ENCODE measurements at regions not wholly inside any gene's neighbourhood (a gene's known extent, or its start where the extent isn't known, plus 50 kb on each side); places are given as distances from the start of the nearest gene placed in this dataset.

- DNase-seq (ENCODE audit: low read depth in 2 of 2): no peak
Measured at GRCh38 chr22:49197986-49198704, 629.5 kb downstream of the BRD1 start.

GRCh38 chr22:49197505-49197904 lies 630.2 kb downstream of the BRD1 start:
- DNase-seq (ENCODE audit: low read depth in 2 of 2): no peak

GRCh38 chr22:49196046-49196511 lies 631.6 kb downstream of the BRD1 start:
- DNase-seq (ENCODE audit: low read depth in 2 of 2): no peak

DNA sequence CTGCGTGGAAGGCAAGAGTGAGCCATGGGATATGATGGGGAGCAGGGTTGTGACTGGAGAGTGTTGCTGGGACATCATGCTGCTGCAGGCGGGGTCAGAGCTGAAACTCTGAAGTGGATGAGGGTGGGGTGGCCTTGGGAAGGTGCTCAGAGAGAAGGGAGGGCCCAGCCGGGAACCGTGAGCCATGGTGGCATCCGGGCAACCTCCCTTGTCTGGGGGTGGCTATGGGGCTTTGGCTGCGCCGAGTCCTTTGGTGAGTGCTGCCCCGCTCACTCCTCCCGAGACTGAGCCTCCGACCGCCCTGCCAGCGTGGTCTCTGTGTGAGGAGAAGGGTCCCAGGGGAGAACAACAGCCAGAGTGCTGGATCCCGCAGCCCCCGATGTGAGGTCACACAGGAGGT lies 632.0 kb downstream of the BRD1 start:
- DNase-seq (ENCODE audit: low read depth in 2 of 2): no peak

- no peak for DNase-seq (ENCODE audit: low read depth in 2 of 2)
Measured at GRCh38 chr22:49193901-49194465, 633.7 kb downstream of the BRD1 start.

GRCh38 chr22:49193348-49193747 lies 634.3 kb downstream of the BRD1 start:
- no peak for DNase-seq (ENCODE audit: low read depth in 2 of 2)

DNA sequence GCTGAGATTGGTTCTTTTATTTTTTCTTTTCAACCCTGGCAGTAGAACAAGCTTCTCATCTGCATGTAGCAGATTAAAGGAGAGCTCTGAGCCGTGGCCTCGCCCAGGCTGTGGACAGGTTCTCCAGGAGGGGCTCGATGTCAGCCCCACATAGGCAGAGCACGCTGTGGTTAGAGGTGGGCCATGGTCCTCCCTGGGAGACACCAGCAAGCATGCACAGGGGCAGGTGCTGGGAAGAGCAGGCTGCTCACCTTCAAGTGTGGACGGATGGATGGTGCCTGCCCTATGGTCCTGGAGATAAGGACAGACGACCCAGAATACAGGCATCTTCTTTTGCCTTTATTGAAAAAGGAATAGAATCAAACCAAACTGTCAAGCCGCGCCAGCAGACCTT lies 634.8 kb downstream of the BRD1 start:
- DNase-seq (ENCODE audit: low read depth in 2 of 2): no peak

DNA sequence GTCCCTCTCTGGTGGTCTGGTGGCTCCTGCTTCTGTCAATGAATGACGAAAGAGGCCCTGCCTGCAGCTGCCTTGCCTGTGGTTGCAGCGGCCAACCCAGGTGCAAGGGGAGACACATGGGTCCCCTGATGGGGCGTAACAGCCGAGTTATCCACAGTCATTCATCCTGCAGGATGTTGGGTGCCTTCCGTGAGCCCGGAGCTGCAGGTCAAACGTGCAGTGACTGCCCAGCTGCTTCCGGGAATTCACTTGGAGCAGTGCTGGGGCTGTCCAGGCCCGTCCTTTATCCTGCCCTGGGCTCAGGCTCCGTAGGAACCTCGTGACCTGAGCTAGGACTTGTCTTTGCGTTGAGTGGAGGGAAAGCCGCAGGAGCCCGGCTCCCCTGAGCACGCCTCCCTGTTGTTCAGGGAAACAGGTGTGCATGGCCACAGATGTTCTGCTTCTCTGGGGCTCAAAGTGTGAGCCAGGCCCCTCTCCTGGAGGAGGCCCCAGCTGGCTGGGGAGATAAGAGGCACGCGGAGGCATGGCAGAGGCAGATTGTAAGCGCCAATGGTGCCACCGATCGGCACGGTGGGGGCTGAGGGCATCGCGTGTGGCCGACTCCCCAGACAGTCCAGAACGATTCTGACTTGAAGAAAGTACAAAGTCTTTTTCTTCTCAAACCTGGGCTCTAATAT lies 635.4 kb downstream of the BRD1 start:
- no peak for DNase-seq (ENCODE audit: low read depth in 2 of 2)

- DNase-seq (ENCODE audit: low read depth in 2 of 2): no peak
Measured at GRCh38 chr22:49191506-49191980, 636.1 kb downstream of the BRD1 start.

GRCh38 chr22:49190816-49191505 lies 636.7 kb downstream of the BRD1 start:
- no peak for DNase-seq (ENCODE audit: low read depth in 2 of 2)

- no peak for DNase-seq (ENCODE audit: low read depth in 2 of 2)
Measured at GRCh38 chr22:49189871-49190270, 637.8 kb downstream of the BRD1 start.

DNA sequence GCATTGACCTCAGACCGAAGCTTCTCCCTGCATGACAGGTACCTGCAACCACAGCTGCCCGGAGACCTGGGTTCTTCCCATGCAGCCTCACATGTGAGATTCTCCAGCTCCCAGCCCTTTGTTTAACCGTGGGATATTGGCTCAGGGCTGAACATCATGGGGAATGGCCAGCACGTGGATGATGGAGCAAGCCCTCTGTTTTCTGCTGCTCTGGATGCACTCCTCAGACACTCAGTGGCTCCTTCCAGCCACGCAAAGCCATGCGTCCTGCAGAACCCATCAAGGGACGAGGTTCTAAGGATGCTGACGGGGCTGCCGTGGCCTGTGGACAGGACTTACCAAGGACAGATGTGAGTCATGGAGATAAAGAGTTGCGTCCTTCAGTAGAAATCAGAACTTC lies 639.1 kb downstream of the BRD1 start:
- no peak for DNase-seq (ENCODE audit: low read depth in 2 of 2)

DNA sequence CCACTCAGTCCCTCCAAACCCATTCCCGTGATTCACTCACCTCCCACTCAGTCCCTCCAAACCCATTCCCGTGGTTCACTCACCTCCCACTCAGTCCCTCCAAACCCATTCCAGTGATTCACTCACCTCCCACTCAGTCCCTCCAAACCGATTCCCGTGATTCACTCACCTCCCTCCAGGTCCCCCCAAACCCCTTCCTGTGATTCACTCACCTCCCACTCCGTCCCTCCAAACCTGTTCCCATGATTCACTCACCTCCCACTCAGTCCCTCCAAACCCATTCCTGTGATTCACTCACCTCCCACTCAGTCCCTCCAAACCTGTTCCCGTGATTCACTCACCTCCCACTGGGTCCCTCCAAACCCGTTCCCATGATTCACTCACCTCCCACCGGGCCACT lies 639.6 kb downstream of the BRD1 start:
- no peak for DNase-seq (ENCODE audit: low read depth in 2 of 2)

GRCh38 chr22:49186762-49187161 lies 640.9 kb downstream of the BRD1 start:
- no peak for DNase-seq (ENCODE audit: low read depth in 2 of 2)

DNA sequence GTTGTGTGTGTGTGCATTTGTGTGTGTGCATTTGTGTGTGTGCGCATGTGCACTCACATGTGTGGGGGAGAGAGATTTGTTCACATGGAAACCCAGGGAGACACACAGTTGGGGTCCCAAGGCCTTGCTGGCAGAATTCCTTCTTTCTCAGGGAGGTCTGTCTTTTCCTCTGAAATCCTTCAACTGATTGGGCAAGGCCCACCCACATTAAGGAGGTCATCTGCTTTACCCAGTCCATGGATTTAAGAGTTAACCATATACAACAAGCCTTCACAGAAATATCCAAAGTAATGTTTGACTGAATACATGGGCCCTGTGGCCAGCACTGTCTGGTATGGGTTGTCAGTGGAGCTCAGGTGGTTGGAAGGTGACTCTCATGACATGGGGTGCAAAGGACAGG lies 641.4 kb downstream of the BRD1 start:
- DNase-seq (ENCODE audit: low read depth in 2 of 2): no peak

GRCh38 chr22:49185312-49185969 lies 642.2 kb downstream of the BRD1 start:
- no peak for DNase-seq (ENCODE audit: low read depth in 2 of 2)

DNA sequence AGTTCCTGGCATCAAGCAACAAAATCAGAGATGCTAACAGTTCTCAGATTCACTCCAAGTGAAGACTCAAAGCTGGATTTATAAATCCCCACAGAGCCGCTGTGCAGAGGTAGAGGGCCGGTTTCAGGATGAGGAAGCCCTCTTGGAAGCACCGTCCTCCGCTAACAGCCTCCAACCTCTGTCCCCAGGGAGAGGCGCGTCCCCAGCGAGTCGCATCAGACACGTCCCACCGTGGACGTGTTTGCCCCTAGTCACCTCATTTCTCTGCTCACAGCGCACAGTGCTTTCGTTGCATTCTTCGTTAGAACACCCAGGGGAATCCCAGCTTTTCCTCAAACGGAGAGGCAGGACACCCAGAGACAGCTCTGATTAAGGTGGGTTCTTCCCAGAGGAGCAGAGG lies 642.9 kb downstream of the BRD1 start:
- DNase-seq (ENCODE audit: low read depth in 2 of 2): no peak

- DNase-seq (ENCODE audit: low read depth in 2 of 2): no peak
Measured at GRCh38 chr22:49183826-49184216, 643.9 kb downstream of the BRD1 start.

DNA sequence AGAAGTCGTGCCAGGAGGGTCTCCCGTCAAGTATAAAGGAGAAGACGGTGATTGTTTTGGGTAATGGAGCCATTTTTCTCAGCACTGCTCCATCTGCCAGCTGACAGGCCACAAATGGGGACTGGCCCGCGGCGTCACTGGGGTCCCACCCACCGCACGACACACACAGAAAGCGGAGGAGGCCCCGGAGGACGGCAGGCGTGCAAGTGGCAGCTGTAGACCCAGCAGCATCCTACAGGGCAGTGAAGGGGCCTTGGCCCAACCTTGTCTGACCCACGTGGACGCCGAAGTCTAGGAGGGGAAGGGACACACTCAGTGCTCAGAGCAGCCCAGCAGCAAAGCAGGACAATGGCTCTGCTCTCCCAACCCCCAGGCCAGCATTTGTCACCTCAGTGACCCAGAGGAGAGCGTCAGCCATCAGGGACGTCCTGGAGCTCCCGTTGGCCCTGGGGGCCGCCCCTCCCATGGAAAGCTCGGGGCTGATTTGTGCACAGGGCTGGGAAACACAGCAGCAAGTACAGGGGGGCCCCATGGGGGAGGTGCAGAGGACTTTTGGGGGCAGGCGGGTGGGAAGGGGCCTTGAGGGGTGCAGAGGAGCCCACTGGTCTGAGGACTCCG lies 644.4 kb downstream of the BRD1 start:
- no peak for DNase-seq (ENCODE audit: low read depth in 2 of 2)

- DNase-seq (ENCODE audit: low read depth in 2 of 2): no peak
Measured at GRCh38 chr22:49182416-49182815, 645.3 kb downstream of the BRD1 start.

GRCh38 chr22:49181942-49182341 lies 645.7 kb downstream of the BRD1 start:
- DNase-seq (ENCODE audit: low read depth in 2 of 2): no peak
